ENCODE measurements at regions not wholly inside any gene's neighbourhood (a gene's known extent, or its start where the extent isn't known, plus 50 kb on each side); places are given as distances from the start of the nearest gene placed in this dataset.
"Not testable (repeated sequence)": the region's sequence is repeated elsewhere in the genome, so short reads cannot be mapped to it uniquely, and the experiment has no call there.

DNA sequence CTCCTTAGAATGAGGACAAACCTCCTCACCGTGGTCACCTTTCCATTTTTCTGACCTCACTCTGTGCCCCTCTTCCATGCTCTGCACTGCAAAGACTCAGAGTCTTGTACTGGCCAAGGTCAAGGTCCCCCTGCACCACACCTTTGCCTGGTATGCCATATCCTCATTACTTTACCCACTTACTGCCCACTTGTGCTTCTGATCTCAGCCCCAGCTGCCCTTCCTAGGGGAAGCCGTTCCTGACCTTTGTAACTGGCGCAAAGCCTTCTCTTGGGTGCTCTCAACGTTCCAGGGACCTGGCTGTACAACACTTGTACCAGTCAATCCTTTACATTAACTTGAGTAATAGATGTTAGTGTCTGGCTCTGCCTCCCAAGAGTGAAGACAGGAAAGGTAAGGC, 256.0 kb downstream of the SV2B start:
- no peaks in the 10 kb centered on the region for H3K27me3 ChIP-seq
- H3K4me1 ChIP-seq, result no peaks in the 10 kb centered on the region
- TF ChIP-seq, protein P1, sequence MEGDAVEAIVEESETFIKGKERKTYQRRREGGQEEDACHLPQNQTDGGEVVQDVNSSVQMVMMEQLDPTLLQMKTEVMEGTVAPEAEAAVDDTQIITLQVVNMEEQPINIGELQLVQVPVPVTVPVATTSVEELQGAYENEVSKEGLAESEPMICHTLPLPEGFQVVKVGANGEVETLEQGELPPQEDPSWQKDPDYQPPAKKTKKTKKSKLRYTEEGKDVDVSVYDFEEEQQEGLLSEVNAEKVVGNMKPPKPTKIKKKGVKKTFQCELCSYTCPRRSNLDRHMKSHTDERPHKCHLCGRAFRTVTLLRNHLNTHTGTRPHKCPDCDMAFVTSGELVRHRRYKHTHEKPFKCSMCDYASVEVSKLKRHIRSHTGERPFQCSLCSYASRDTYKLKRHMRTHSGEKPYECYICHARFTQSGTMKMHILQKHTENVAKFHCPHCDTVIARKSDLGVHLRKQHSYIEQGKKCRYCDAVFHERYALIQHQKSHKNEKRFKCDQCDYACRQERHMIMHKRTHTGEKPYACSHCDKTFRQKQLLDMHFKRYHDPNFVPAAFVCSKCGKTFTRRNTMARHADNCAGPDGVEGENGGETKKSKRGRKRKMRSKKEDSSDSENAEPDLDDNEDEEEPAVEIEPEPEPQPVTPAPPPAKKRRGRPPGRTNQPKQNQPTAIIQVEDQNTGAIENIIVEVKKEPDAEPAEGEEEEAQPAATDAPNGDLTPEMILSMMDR (IDR thresholded peaks at IDR 0.05), result no peak
- TF ChIP-seq POLR2A (IDR thresholded peaks at IDR 0.05), result no peak
- ATAC-seq (no peak), DNase-seq (no peak)
- no peak overlapping the region for H3K4me3 ChIP-seq
- intact Hi-C loops (cut with DNase I), result no loop called here
- H3K36me3 ChIP-seq, result no peaks in the 10 kb centered on the region
- no peak overlapping the region for H3K27ac ChIP-seq
- no peaks in the 10 kb centered on the region for H3K9me3 ChIP-seq
- 61% methylated on average over 2 of the region's 4 CpGs for WGBS (ENCODE audit: insufficient coverage, low coverage, low lambda C conversion rate, missing lambda C conversion rate)

DNA sequence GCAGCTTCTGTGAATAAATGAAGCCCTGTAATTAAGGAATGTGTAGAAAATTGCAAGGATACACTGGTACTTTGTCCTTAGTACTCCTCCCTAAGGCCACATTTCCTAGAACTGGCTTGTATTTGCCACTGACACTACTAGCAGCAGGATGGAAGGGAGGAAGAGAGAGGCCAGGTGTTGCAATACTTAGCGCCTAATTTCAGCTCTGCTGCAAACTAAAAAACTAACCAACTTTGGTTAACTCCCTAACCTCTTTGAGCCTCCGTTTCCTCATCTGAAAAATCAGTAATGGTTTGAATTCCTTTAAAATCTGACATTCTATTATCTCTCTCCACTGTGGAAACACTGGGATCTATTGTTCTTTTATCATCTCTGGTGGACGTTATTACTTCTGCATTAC, 257.0 kb downstream of the SV2B start:
- ATAC-seq, result no peak
- Histone ChIP-seq H3K4me1 (no peaks in the 10 kb centered on the region), H3K9me3 (no peaks in the 10 kb centered on the region), H3K27me3 (no peaks in the 10 kb centered on the region), H3K4me3 (no peak overlapping the region), H3K36me3 (no peaks in the 10 kb centered on the region), H3K27ac (no peak overlapping the region)
- DNase-seq, result no peak
- 25% methylated on average over 3 of the region's 3 CpGs for WGBS (ENCODE audit: insufficient coverage, low coverage, low lambda C conversion rate, missing lambda C conversion rate)
- TF ChIP-seq POLR2A (IDR thresholded peaks at IDR 0.05), result no peak
- TF ChIP-seq, protein P1 (IDR thresholded peaks at IDR 0.05), result no peak
- intact Hi-C loops (cut with DNase I), result no loop called here

DNA sequence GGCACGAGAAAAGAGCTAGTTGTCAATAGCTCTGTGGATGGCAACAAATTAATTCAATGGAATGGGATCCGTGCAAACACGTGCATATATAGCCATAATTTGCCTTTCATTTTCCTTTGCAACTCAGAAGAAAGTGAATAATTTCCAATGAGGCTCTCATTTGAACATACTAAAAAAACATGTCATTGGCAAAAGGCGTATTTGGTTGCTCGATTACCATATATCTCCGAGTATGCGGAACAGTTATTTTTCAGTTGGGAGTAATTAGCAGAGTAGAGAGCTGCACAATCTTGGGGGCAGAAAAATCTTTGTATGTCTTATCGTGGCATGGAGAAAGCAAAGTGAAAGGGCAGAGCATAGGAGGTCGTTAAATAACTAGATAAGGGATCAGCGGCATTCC, 257.4 kb downstream of the SV2B start:
- 73% methylated on average over 9 of the region's 10 CpGs for WGBS (ENCODE audit: insufficient coverage, low coverage, low lambda C conversion rate, missing lambda C conversion rate)
- intact Hi-C loops (cut with DNase I), result no loop called here

DNA sequence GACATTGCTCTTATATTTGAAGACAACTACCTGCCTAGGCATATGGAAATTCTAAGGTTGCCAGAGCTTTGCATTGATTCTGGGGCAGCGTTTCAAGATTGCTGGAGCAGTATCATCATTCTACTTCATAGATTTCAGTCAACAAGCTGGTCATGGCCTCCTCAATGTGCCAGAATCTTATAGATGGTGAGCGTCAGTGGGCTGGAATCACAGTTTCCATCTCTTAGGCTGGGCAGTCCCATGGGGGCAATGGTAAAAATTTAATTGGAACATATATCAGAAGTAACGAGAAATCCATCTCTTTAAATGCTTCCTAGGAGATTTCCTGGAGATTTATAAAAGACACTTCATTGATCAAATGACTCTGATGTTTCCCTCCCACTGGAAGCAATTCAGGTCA, 258.3 kb downstream of the SV2B start:
- TF ChIP-seq, protein P1 (IDR thresholded peaks at IDR 0.05), result no peak
- no peak for TF ChIP-seq POLR2A (IDR thresholded peaks at IDR 0.05)
- Histone ChIP-seq H3K36me3 (no peaks in the 10 kb centered on the region), H3K27me3 (no peaks in the 10 kb centered on the region), H3K9me3 (no peaks in the 10 kb centered on the region), H3K4me1 (no peaks in the 10 kb centered on the region), H3K4me3 (no peak overlapping the region), H3K27ac (no peak overlapping the region)
- WGBS (ENCODE audit: insufficient coverage, low coverage, low lambda C conversion rate, missing lambda C conversion rate), result 71% methylated on average over 3 of the region's 3 CpGs
- DNase-seq (no peak), ATAC-seq (no peak)
- intact Hi-C loops (cut with DNase I), result no loop called here

More for the DNA sequence above, 257.4 kb downstream of the SV2B start:
- ATAC-seq, result no peak
- no peaks in the 10 kb centered on the region for H3K9me3 ChIP-seq
- TF ChIP-seq, protein P1 (IDR thresholded peaks at IDR 0.05), result no peak
- TF ChIP-seq POLR2A (IDR thresholded peaks at IDR 0.05), result no peak
- H3K36me3 ChIP-seq, result no peaks in the 10 kb centered on the region
- DNase-seq, result no peak
- no peak overlapping the region for H3K4me3 ChIP-seq
- H3K27ac ChIP-seq, result no peak overlapping the region
- H3K27me3 ChIP-seq, result no peaks in the 10 kb centered on the region
- no peaks in the 10 kb centered on the region for H3K4me1 ChIP-seq

DNA sequence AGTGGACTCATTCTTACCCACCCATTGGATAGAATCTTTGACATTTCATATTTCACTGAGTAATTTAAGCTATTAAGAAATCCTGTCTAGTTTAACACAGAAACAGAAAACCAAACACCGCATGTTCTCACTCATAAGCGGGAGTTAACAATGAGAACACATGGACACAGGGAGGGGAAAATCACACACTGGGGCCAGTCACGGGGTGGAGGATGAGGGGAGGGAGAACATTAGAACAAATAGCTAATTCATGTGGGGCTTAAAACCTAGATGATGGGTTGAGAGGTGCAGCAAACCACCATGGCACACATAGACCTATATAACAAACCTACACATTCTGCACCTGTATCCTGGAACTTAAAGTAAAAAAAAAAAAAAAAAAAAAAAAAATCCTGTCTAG, 261.6 kb downstream of the SV2B start:
- H3K4me3 ChIP-seq; H3K9me3 ChIP-seq; H3K4me1 ChIP-seq; ATAC-seq; intact Hi-C loops (cut with DNase I); H3K27me3 ChIP-seq; H3K27ac ChIP-seq; DNase-seq; H3K36me3 ChIP-seq: not testable (repeated sequence)
- 75% methylated on average over 3 of the region's 3 CpGs for WGBS (ENCODE audit: insufficient coverage, low coverage, low lambda C conversion rate, missing lambda C conversion rate)
